WERI-Rb-1 (cell line): ENCODE measurements at regions not wholly inside any gene's neighbourhood (a gene's known extent, or its start where the extent isn't known, plus 50 kb on each side); places are given as distances from the start of the nearest gene placed in this dataset.

ENCODE experiments used
- DNase-seq: peaks from one replicate; pipeline ENCODE4 v3.0.0-alpha.2; 2020
- H3K27ac ChIP-seq: fragments of 250-450 bp; sonication (Bioruptor Pico); 2 replicates; pipeline ENCODE4 v1.5.1; 2020; ENCODE audit warnings: mild to moderate bottlenecking, moderate library complexity
- H3K27me3 ChIP-seq: fragments of 250-450 bp; sonication (Bioruptor Pico); 2 replicates; pipeline ENCODE4 v1.5.1; 2021; ENCODE audit warnings: mild to moderate bottlenecking, low read depth, moderate library complexity; ENCODE audit not compliant: insufficient read depth, severe bottlenecking
- H3K36me3 ChIP-seq: fragments of 250-450 bp; sonication (Bioruptor Pico); 2 replicates; pipeline ENCODE4 v1.5.1; 2020; ENCODE audit warnings: mild to moderate bottlenecking, moderate library complexity
- H3K4me3 ChIP-seq: 2 replicates; pipeline ENCODE4 v1.5.1; 2011; ENCODE audit warnings: low read depth, mild to moderate bottlenecking, control low read depth, low read length
- H3K9me3 ChIP-seq: fragments of 250-450 bp; sonication (Bioruptor Pico); 2 replicates; pipeline ENCODE4 v1.5.1; 2021; ENCODE audit warnings: mild to moderate bottlenecking, moderate library complexity; ENCODE audit not compliant: severe bottlenecking
- CTCF ChIP-seq: IDR thresholded peaks from 2 replicates; pipeline ENCODE4 v1.5.1; 2011; ENCODE audit warnings: low read depth, mild to moderate bottlenecking, control low read depth, inconsistent platforms, low read length

- H3K27me3 ChIP-seq, result peaks cover 8% of the 10 kb centered on the region
- H3K36me3 ChIP-seq, result no peaks in the 10 kb centered on the region
- no peak overlapping the region for H3K4me3 ChIP-seq
- no peaks in the 10 kb centered on the region for H3K9me3 ChIP-seq
- H3K27ac ChIP-seq, result no peak overlapping the region
- DNase-seq, result no peak
- no peak for TF ChIP-seq CTCF
Observed at GRCh38 chr21:26366781-26367180, 196.2 kb upstream of the APP start.

DNA sequence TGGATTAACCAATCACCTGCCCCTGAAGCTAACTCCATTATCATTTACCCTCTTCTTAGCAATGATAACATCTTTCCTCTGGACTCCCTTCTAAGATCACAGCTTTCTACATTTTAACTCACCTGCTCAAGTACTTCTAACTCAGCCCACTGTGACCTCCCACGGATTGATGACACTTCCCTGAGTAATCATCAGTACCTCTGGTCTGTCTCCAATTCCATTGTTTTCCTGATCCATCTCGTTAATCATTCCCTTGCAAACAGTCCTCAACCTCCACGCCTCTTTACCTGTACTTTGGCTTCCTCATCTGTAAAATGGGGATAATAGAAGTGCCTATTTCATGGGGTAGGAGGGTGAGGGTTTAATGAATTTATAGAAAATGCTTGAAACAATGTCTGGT, 195.3 kb upstream of the APP start:
- Histone ChIP-seq H3K9me3 (no peaks in the 10 kb centered on the region), H3K36me3 (no peaks in the 10 kb centered on the region), H3K27me3 (peaks cover 13% of the 10 kb centered on the region), H3K27ac (no peak overlapping the region), H3K4me3 (no peak overlapping the region)
- no peak for DNase-seq
- no peak for TF ChIP-seq CTCF

DNA sequence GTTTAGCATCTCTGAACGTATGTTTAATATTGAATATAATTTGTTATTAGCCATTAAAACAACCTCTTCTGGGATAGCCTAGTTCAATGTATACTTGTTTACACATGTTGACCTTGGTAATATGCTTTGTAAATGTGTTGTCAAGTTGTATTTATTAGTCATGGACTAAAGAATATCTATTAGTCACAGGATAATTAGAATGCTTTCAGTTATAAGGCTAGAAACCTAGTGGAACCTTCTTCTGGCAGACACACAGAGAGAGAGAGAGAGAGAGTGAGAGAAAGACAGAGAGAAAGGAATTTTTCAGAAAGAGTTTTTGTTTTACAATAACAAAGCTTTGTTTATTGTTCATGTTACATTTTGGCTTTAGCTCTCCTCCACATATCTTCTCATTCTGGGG, 181.1 kb upstream of the APP start:
- DNase-seq, result no peak
- Histone ChIP-seq H3K36me3 (no peaks in the 10 kb centered on the region), H3K27me3 (no peaks in the 10 kb centered on the region), H3K27ac (no peak overlapping the region), H3K9me3 (no peaks in the 10 kb centered on the region), H3K4me3 (no peak overlapping the region)
- no peak for TF ChIP-seq CTCF

- DNase-seq, result no peak
- no peak for TF ChIP-seq CTCF
- no peak overlapping the region for H3K27ac ChIP-seq
Observed at GRCh38 chr21:26332867-26333266, 162.3 kb upstream of the APP start.

GRCh38 chr21:26331205-26331980, 160.8 kb upstream of the APP start:
- Histone ChIP-seq H3K9me3 (peaks cover 3% of the 10 kb centered on the region), H3K27ac (no peak overlapping the region), H3K4me3 (no peak overlapping the region), H3K36me3 (no peaks in the 10 kb centered on the region), H3K27me3 (peaks cover 7% of the 10 kb centered on the region)
- DNase-seq, result no peak
- TF ChIP-seq CTCF, result no peak

More at GRCh38 chr21:26332867-26333266, 162.3 kb upstream of the APP start:
- Histone ChIP-seq H3K4me3 (no peak overlapping the region), H3K27me3 (peaks cover 7% of the 10 kb centered on the region), H3K9me3 (peaks cover 6% of the 10 kb centered on the region), H3K36me3 (no peaks in the 10 kb centered on the region)

GRCh38 chr21:26320596-26320995, 150.0 kb upstream of the APP start:
- no peak for DNase-seq

More at GRCh38 chr21:26320596-26320995, 150.0 kb upstream of the APP start:
- TF ChIP-seq CTCF, result no peak
- no peak overlapping the region for H3K27ac ChIP-seq
- H3K4me3 ChIP-seq, result no peak overlapping the region
- H3K9me3 ChIP-seq, result no peaks in the 10 kb centered on the region
- peaks cover 8% of the 10 kb centered on the region for H3K27me3 ChIP-seq
- no peaks in the 10 kb centered on the region for H3K36me3 ChIP-seq
